SH-SY5Y (cell line): ENCODE measurements at regions not wholly inside any gene's neighbourhood (a gene's known extent, or its start where the extent isn't known, plus 50 kb on each side); places are given as distances from the start of the nearest gene placed in this dataset.

Experiments
- GATA2 ChIP-seq: IDR thresholded peaks from 2 replicates; pipeline ENCODE4 v1.6.1; 2011; ENCODE audit warnings: mild to moderate bottlenecking, low read depth, low read length
- GATA3 ChIP-seq: IDR thresholded peaks from 2 replicates; pipeline ENCODE4 v1.6.1; 2011; ENCODE audit warnings: low read depth, mild to moderate bottlenecking, low read length, moderate library complexity

- TF ChIP-seq GATA2 (no peak), GATA3 (no peak)
Observed at GRCh38 chr3:56855856-56856512, 54.2 kb upstream of the ARHGEF3 start.
